Subcutaneous abdominal adipose tissue (tissue), 5 donors: ENCODE measurements at regions not wholly inside any gene's neighbourhood (a gene's known extent, or its start where the extent isn't known, plus 50 kb on each side); places are given as distances from the start of the nearest gene placed in this dataset.

Experiments used
- H3K27ac ChIP-seq: one replicate; pipeline ENCODE4 v1.7.0; 2013; ENCODE audit warnings: low read depth, mild to moderate bottlenecking, inconsistent platforms, low read length, moderate library complexity
- H3K27me3 ChIP-seq, 5 donors: one replicate each; pipeline ENCODE4 v1.7.0; 2013; ENCODE audit warnings: low read length in 5 of 5, inconsistent platforms in 1 of 5; ENCODE audit not compliant: control insufficient read depth in 5 of 5, insufficient read depth in 4 of 5
- H3K36me3 ChIP-seq, 5 donors: one replicate each; pipeline ENCODE4 v1.7.0; 2013; ENCODE audit warnings: low read length in 5 of 5; ENCODE audit not compliant: control insufficient read depth in 5 of 5, insufficient read depth in 5 of 5
- H3K4me1 ChIP-seq, 5 donors: one replicate each; pipeline ENCODE4 v1.7.0; 2013; ENCODE audit warnings: low read length in 5 of 5, mild to moderate bottlenecking in 3 of 5, moderate library complexity in 1 of 5; ENCODE audit not compliant: control insufficient read depth in 5 of 5, insufficient read depth in 5 of 5
- H3K4me3 ChIP-seq, 5 donors: one replicate each; pipeline ENCODE4 v1.7.0; 2013; ENCODE audit warnings: low read length in 5 of 5, low read depth in 1 of 5
- H3K9ac ChIP-seq, 5 donors: one replicate each; pipeline ENCODE4 v1.7.0; 2013; ENCODE audit warnings: low read length in 5 of 5, mild to moderate bottlenecking in 4 of 5, moderate library complexity in 3 of 5
- H3K9me3 ChIP-seq, 5 donors: one replicate each; pipeline ENCODE4 v1.7.0; 2013; ENCODE audit warnings: low read length in 5 of 5; ENCODE audit not compliant: control insufficient read depth in 5 of 5
- donor health status: healthy.
- donor health status: healthy.
- donor health status: healthy.
- donor health status: healthy.
- donor health status: healthy.

- peaks cover 0 to 45% (median 5%) of the 10 kb centered on the region in 5 donors for H3K4me1 ChIP-seq
- no peak overlapping the region for H3K4me3 ChIP-seq
- no peaks in the 10 kb centered on the region for H3K9me3 ChIP-seq
- no peaks in the 10 kb centered on the region for H3K36me3 ChIP-seq
- no peak overlapping the region for H3K27ac ChIP-seq
- peaks cover 0 to 5% (median 4%) of the 10 kb centered on the region in 5 donors for H3K27me3 ChIP-seq
- no peak overlapping the region for H3K9ac ChIP-seq
These were observed 424.1 kb upstream of the MGMT start for GRCh38 chr10:129042776-129043595.

- no peak overlapping the region for H3K27ac ChIP-seq
- H3K36me3 ChIP-seq = no peaks in the 10 kb centered on the region
- H3K4me1 ChIP-seq = peaks cover 0 to 42% (median 5%) of the 10 kb centered on the region in 5 donors
- peaks cover 0 to 5% (median 4%) of the 10 kb centered on the region in 5 donors for H3K27me3 ChIP-seq
- no peak overlapping the region for H3K9ac ChIP-seq
- no peak overlapping the region for H3K4me3 ChIP-seq
- H3K9me3 ChIP-seq = no peaks in the 10 kb centered on the region
These were observed 423.4 kb upstream of the MGMT start for GRCh38 chr10:129043691-129044090.

GRCh38 chr10:129045599-129045998 lies 421.4 kb upstream of the MGMT start:
- Histone ChIP-seq H3K4me3 (peak overlapping the region in 4 of 5 donors; percentile 15 to 51 (median 44)), H3K27ac (no peak overlapping the region), H3K27me3 (peaks cover 0 to 5% (median 4%) of the 10 kb centered on the region in 5 donors), H3K9me3 (no peaks in the 10 kb centered on the region), H3K9ac (no peak overlapping the region), H3K4me1 (peaks cover 0 to 28% (median 5%) of the 10 kb centered on the region in 5 donors), H3K36me3 (no peaks in the 10 kb centered on the region)

GRCh38 chr10:129046065-129046681 lies 420.9 kb upstream of the MGMT start:
- peaks cover 0 to 28% (median 5%) of the 10 kb centered on the region in 5 donors for H3K4me1 ChIP-seq
- H3K27ac ChIP-seq = peak overlapping the region; percentile 51
- peaks cover 0 to 5% (median 4%) of the 10 kb centered on the region in 5 donors for H3K27me3 ChIP-seq
- H3K9ac ChIP-seq = no peak overlapping the region
- peak overlapping the region in 4 of 5 donors; percentile 15 to 51 (median 44) for H3K4me3 ChIP-seq
- no peaks in the 10 kb centered on the region for H3K36me3 ChIP-seq
- no peaks in the 10 kb centered on the region for H3K9me3 ChIP-seq

- Histone ChIP-seq H3K9me3 (no peaks in the 10 kb centered on the region), H3K4me3 (peak overlapping the region in 2 of 5 donors; percentile 7 to 51), H3K9ac (no peak overlapping the region), H3K4me1 (peaks cover 0 to 28% (median 5%) of the 10 kb centered on the region in 5 donors), H3K27me3 (peaks cover 0 to 4% (median 2%) of the 10 kb centered on the region in 5 donors), H3K36me3 (no peaks in the 10 kb centered on the region), H3K27ac (peak overlapping the region; percentile 51)
These were observed 420.1 kb upstream of the MGMT start for GRCh38 chr10:129046962-129047361.

- Histone ChIP-seq H3K36me3 (no peaks in the 10 kb centered on the region), H3K4me1 (peaks cover 0 to 28% (median 5%) of the 10 kb centered on the region in 5 donors), H3K4me3 (no peak overlapping the region), H3K9ac (no peak overlapping the region), H3K27ac (no peak overlapping the region), H3K9me3 (no peaks in the 10 kb centered on the region), H3K27me3 (peaks cover 0 to 4% (median 0%) of the 10 kb centered on the region in 5 donors)
These were observed 419.4 kb upstream of the MGMT start for GRCh38 chr10:129047600-129047999.

- Histone ChIP-seq H3K9me3 (no peaks in the 10 kb centered on the region), H3K4me3 (no peak overlapping the region), H3K4me1 (peaks cover 0 to 21% (median 5%) of the 10 kb centered on the region in 5 donors), H3K9ac (no peak overlapping the region), H3K27me3 (peaks cover 0 to 4% (median 0%) of the 10 kb centered on the region in 5 donors), H3K36me3 (no peaks in the 10 kb centered on the region), H3K27ac (no peak overlapping the region)
These were observed 418.5 kb upstream of the MGMT start for GRCh38 chr10:129048513-129048912.

- H3K36me3 ChIP-seq = no peaks in the 10 kb centered on the region
- peaks cover 0 to 18% (median 5%) of the 10 kb centered on the region in 5 donors for H3K4me1 ChIP-seq
- H3K9me3 ChIP-seq = no peaks in the 10 kb centered on the region
- no peak overlapping the region for H3K4me3 ChIP-seq
- H3K27me3 ChIP-seq = peaks cover 0 to 4% (median 0%) of the 10 kb centered on the region in 5 donors
- no peak overlapping the region for H3K27ac ChIP-seq
- H3K9ac ChIP-seq = no peak overlapping the region
These were observed 417.5 kb upstream of the MGMT start for GRCh38 chr10:129049501-129049900.

GRCh38 chr10:129055225-129055624 lies 411.8 kb upstream of the MGMT start:
- Histone ChIP-seq H3K36me3 (no peaks in the 10 kb centered on the region), H3K4me3 (no peak overlapping the region), H3K4me1 (peaks cover 0 to 9% (median 0%) of the 10 kb centered on the region in 5 donors), H3K27me3 (no peaks in the 10 kb centered on the region), H3K27ac (no peak overlapping the region), H3K9me3 (no peaks in the 10 kb centered on the region), H3K9ac (no peak overlapping the region)

- Histone ChIP-seq H3K4me1 (peaks cover 0 to 9% (median 0%) of the 10 kb centered on the region in 5 donors), H3K36me3 (no peaks in the 10 kb centered on the region), H3K27ac (no peak overlapping the region), H3K27me3 (no peaks in the 10 kb centered on the region), H3K9me3 (no peaks in the 10 kb centered on the region), H3K4me3 (no peak overlapping the region), H3K9ac (no peak overlapping the region)
These were observed 411.1 kb upstream of the MGMT start for GRCh38 chr10:129055986-129056385.
